OCI-LY7 (cell line): ENCODE measurements at regions not wholly inside any gene's neighbourhood (a gene's known extent, or its start where the extent isn't known, plus 50 kb on each side); places are given as distances from the start of the nearest gene placed in this dataset.

Experiments used
- BruUV-seq: library from RNA; stranded (reverse); fragments of 400-500 nt; replicated peaks from 2 replicates; lab custom pipeline; 2021; lab: Mats Ljungman, UMichigan
- CTCF ChIA-PET: fragments of 300-600 bp; sonication (Branson Sonifier 250); formaldehyde crosslinking; loops from one replicate; lab custom pipeline; 2022; ENCODE audit warnings: antibody characterized with exemption; ENCODE audit not compliant: unreplicated experiment; lab: Charles Lee
- POLR2A ChIA-PET: fragments of 300-600 bp; sonication (Branson Sonifier 250); formaldehyde crosslinking; loops from one replicate; lab custom pipeline; 2022; ENCODE audit warnings: antibody characterized with exemption; lab: Charles Lee
- DNase-seq: peaks from one replicate; pipeline ENCODE4 v3.0.0-alpha.2; 2015; ENCODE audit warnings: low spot score
- H2AFZ ChIP-seq: fragments of 200-600 bp; sonication (generic), shearing (Covaris generic); 2 replicates; pipeline ENCODE4 v1.6.1; 2014; ENCODE audit warnings: mild to moderate bottlenecking, antibody characterized with exemption, low read length, moderate library complexity
- H3K27ac ChIP-seq: fragments of 200-600 bp; sonication (generic); 2 replicates; pipeline ENCODE4 v1.5.1; 2014; ENCODE audit warnings: mixed run types, low read depth, mild to moderate bottlenecking, moderate library complexity, low read length, inconsistent platforms; ENCODE audit not compliant: poor library complexity, severe bottlenecking
- H3K36me3 ChIP-seq: fragments of 200-600 bp; sonication (generic); 2 replicates; pipeline ENCODE4 v1.6.1; 2014; ENCODE audit warnings: mild to moderate bottlenecking, antibody characterized with exemption, low read length, moderate library complexity, mixed read lengths; ENCODE audit not compliant: insufficient read depth
- H3K4me1 ChIP-seq: fragments of 200-600 bp; sonication (generic); 2 replicates; pipeline ENCODE4 v1.5.1; 2014; ENCODE audit warnings: mild to moderate bottlenecking, low read length; ENCODE audit not compliant: insufficient read depth, poor library complexity, severe bottlenecking
- H3K4me2 ChIP-seq: fragments of 200-600 bp; sonication (generic); 2 replicates; pipeline ENCODE4 v1.6.1; 2014; ENCODE audit warnings: mild to moderate bottlenecking, low read length
- H3K4me3 ChIP-seq: fragments of 200-600 bp; sonication (generic); 2 replicates; pipeline ENCODE4 v1.5.1; 2014; ENCODE audit warnings: mild to moderate bottlenecking, low read depth, low read length; ENCODE audit not compliant: poor library complexity, severe bottlenecking
- H3K79me2 ChIP-seq: fragments of 200-600 bp; sonication (generic); 2 replicates; pipeline ENCODE4 v1.6.1; 2016; ENCODE audit warnings: low read depth, mild to moderate bottlenecking, low read length, moderate library complexity, mixed read lengths; ENCODE audit not compliant: insufficient read depth
- H3K9me2 ChIP-seq: fragments of 200-600 bp; sonication (generic); 2 replicates; pipeline ENCODE4 v1.6.1; 2016; ENCODE audit warnings: mild to moderate bottlenecking, low read length, mixed read lengths; ENCODE audit not compliant: insufficient read depth
- H3K9me3 ChIP-seq: fragments of 200-600 bp; sonication (generic); 2 replicates; pipeline ENCODE4 v1.6.1; 2014; ENCODE audit warnings: mild to moderate bottlenecking, mixed run types, low read length, mixed read lengths
- H4K20me1 ChIP-seq: fragments of 200-600 bp; sonication (generic); 2 replicates; pipeline ENCODE4 v1.6.1; 2014; ENCODE audit warnings: mild to moderate bottlenecking, antibody characterized with exemption, low read length, moderate library complexity, mixed read lengths; ENCODE audit not compliant: insufficient read depth
- CTCF ChIP-seq: fragments of 200-600 bp; sonication (generic); conservative IDR thresholded peaks from 2 replicates; pipeline ENCODE4 v1.5.1; 2014; ENCODE audit warnings: mild to moderate bottlenecking, antibody characterized with exemption, low read length, moderate library complexity, mixed read lengths
- EZH2phosphoT487 ChIP-seq: fragments of 200-600 bp; sonication (generic); IDR thresholded peaks from 2 replicates; pipeline ENCODE4 v1.6.1; 2018; ENCODE audit warnings: low read depth, borderline replicate concordance, mild to moderate bottlenecking, mixed run types, antibody characterized with exemption, low read length, moderate library complexity, mixed read lengths
- intact Hi-C: fragments of 100-400 bp; cut with micrococcal nuclease; formaldehyde crosslinking; loops from one replicate; pipeline ENCODE4 v1.10.0; 2022; ENCODE audit not compliant: unreplicated experiment

DNA sequence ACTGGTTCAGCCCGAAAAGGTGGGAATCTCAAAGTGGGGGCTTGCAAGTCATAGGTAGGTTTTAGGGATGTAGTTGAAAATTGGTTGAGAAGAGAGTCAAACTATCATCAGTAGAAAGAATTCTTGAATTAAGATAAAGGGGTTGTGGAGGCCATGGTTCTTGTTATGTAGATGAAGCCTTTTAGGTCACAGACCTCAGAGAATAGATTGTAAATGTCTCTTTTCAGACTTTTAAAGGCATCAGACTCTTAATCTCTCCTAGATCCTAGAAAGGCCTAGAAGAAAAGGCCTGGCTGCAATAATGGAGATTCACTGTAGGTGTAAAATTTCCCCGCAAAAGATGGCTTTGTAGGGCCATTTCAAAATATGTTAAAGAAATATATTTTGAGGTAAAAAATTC, 96.4 kb downstream of the PSAT1 start:
- Histone ChIP-seq H3K9me3 (0 out of 2 replicates have a peak, but pooled peaks cover 14% of the 10 kb centered on the region), H3K9me2 (no peaks in the 10 kb centered on the region), H3K79me2 (no peaks in the 10 kb centered on the region), H2AFZ (no peak overlapping the region), H4K20me1 (no peaks in the 10 kb centered on the region), H3K36me3 (no peaks in the 10 kb centered on the region), H3K4me3 (no peak overlapping the region), H3K4me1 (no peaks in the 10 kb centered on the region), H3K27ac (no peak overlapping the region), H3K4me2 (no peak overlapping the region)
- ChIA-PET CTCF (no interaction called here), POLR2A (no interaction called here)
- intact Hi-C loops: no loop called here
- BruUV-seq: no TSS peak
- DNase-seq: no peak
- TF ChIP-seq CTCF (no peak), EZH2phosphoT487 (no peak)

- Histone ChIP-seq H3K9me2 (no peaks in the 10 kb centered on the region), H3K4me2 (no peak overlapping the region), H3K4me1 (no peaks in the 10 kb centered on the region), H2AFZ (no peak overlapping the region), H3K27ac (no peak overlapping the region), H3K4me3 (no peak overlapping the region), H3K79me2 (no peaks in the 10 kb centered on the region), H3K9me3 (0 out of 2 replicates have a peak, but pooled peaks cover 14% of the 10 kb centered on the region), H4K20me1 (no peaks in the 10 kb centered on the region), H3K36me3 (no peaks in the 10 kb centered on the region)
- CTCF ChIA-PET: no interaction called here
- no TSS peak for BruUV-seq
- POLR2A ChIA-PET: no interaction called here
- TF ChIP-seq EZH2phosphoT487: no peak
- TF ChIP-seq CTCF: no peak
- intact Hi-C loops: no loop called here
- DNase-seq: no peak
These were observed 97.0 kb downstream of the PSAT1 start for GRCh38 chr9:78393932-78394331.

GRCh38 chr9:78396087-78396486, 99.2 kb downstream of the PSAT1 start:
- POLR2A ChIA-PET: no interaction called here
- no TSS peak for BruUV-seq
- H3K36me3 ChIP-seq: no peaks in the 10 kb centered on the region
- no peak overlapping the region for H3K4me2 ChIP-seq
- no peak for TF ChIP-seq EZH2phosphoT487
- no peaks in the 10 kb centered on the region for H3K9me2 ChIP-seq
- H3K9me3 ChIP-seq: 0 out of 2 replicates have a peak, but pooled peaks cover 14% of the 10 kb centered on the region
- H3K4me3 ChIP-seq: no peak overlapping the region
- H3K27ac ChIP-seq: no peak overlapping the region
- H4K20me1 ChIP-seq: no peaks in the 10 kb centered on the region
- CTCF ChIA-PET: no interaction called here
- H2AFZ ChIP-seq: no peak overlapping the region
- no peak for DNase-seq
- no peaks in the 10 kb centered on the region for H3K79me2 ChIP-seq
- intact Hi-C loops: no loop called here
- no peaks in the 10 kb centered on the region for H3K4me1 ChIP-seq
